GM21723 (cell line): ENCODE measurements at regions not wholly inside any gene's neighbourhood (a gene's known extent, or its start where the extent isn't known, plus 50 kb on each side); places are given as distances from the start of the nearest gene placed in this dataset.

ENCODE experiments used
- ATAC-seq: cut with Tn5 transposase; IDR thresholded peaks from one replicate; pipeline ENCODE4 v1.9.1; 2021; ENCODE audit warnings: mild to moderate bottlenecking, moderate library complexity; ENCODE audit not compliant: unreplicated experiment

DNA sequence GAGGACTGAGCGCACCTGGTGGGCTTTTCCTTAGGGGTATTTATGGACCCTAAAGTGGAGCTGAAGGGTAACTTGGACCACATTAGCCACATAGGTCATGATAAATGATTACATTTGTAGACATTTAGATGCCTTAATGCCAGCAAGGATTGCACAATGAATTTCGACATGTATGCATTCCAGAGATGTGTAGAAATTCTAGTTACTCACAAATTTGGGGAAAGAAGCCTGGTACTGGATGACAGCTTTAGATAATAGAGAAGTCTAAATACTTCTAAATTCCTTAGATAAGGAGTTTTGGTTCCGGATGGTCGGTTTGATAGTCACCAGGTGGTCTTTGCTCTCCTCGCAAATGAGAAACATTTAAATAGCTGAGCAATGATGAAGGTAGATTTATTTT, 609.5 kb upstream of the PRKX start:
- ATAC-seq, result no peak

DNA sequence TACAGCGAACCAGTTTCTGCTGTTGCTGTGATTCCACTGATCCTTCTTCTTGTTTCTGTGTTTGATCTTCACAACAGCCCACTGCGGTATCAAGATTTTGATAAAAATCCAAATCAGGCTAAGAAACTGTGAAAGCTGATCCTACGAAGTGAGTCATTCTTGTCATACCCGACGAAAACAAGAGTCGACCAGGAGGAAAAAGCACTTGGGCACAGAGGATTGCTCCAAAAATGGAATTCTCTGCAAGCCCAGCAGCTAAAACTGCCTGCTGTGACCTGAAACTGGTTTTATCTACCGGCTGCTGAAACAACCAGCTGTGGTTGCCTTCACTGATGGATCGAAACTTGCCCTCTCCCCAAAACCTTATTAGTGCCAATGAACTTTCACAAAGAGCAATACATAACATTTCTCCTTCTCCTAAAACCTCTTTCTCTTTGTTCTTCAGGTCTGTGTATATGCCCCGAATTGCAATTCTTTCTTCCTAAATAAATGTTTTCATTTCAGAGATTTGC, 607.0 kb upstream of the PRKX start:
- ATAC-seq, result no peak

DNA sequence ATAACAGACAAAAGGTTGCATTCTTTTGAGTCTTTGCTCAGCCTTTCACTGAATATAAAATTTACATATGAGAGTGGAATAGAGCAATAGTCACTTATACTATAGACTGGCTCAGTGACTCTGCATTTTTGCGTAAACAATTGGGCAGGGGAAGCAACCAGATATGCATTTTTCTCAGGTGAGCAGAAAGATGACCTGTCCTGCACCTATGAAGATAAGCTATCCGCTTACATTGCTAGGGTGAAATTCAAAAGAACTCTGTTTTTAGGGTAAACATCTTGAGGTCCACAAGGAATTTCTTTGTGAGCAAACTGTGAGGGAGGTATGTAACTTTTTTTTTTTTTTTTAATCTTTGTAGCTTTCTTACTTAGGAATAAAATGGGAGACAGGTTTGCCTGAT, 602.4 kb upstream of the PRKX start:
- ATAC-seq, result no peak

DNA sequence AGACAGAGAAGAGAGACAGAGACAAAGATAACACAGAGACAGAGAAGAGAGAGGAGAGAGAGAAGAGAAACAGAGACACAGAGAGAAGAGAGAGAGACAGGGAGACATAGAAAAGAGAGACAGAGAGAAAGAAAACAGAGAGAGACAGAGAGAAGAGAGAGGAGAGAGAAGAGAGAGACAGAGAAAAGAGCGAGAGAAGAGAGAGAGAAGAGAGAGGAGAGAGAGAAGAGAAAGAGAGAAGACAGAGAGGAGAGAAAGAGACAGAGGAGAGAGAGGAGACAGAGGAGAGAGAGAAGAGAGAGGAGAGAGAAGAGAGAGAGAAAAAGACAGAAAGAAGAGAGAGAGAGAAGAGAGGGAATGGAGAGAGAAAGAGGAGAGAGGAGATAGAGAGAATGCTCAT, 601.1 kb upstream of the PRKX start:
- no peak for ATAC-seq

DNA sequence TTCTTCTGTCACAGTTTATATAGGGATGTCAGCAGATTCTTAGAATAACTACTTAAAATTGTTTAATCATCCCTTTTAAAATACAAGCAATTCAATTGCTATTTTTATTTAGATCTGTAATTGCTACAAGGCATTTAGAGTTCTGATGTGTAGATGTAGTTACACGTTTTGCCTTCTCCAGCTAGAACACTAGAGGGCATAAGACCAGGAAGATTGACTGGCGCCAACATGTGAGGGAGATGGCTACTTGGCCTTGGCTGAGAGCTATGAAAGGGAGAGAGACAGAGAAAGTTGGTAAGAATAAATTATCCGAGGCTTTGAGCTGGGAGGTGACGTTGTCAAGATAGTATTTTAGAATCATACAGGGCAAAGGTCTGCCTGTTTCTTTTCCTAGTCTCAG, 563.7 kb upstream of the PRKX start:
- ATAC-seq, result no peak

DNA sequence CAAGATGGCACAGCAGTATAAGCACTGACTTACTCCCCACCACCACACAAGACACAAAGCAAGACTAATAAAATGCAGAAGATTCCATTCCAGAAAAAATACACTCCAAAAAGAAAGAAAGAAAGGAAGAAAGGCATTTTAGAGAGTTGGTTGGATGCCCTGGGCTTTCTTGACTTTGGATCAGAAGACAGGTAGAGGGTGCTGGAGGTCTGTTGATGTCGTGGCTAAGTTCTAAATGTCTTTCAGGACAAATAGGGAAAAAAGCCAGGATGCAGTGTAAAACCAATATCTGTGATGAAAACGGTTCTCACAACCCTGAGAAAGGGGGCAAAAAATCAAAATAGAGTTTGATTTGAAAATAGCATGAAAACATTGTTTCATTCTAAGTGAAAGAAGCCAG, 555.2 kb upstream of the PRKX start:
- no peak for ATAC-seq

DNA sequence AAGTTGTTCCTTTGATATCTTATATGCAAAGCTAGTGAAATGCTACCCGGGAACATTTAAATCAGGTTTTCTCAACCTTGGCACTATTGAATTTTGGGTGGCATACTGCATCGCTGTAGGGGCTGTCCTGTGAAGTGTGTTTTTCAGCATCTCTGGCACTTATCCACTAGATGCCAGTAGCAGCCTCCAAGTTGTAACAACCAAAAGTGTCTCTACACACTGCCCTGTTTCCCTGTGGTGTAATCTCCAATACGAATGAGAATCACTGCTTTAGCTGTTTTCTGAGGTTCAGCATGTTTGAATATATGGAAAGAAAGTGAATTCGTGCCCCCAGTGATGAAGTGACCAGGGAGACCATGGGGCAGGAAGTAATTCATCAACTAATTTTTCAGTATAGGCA, 551.6 kb upstream of the PRKX start:
- ATAC-seq, result no peak

DNA sequence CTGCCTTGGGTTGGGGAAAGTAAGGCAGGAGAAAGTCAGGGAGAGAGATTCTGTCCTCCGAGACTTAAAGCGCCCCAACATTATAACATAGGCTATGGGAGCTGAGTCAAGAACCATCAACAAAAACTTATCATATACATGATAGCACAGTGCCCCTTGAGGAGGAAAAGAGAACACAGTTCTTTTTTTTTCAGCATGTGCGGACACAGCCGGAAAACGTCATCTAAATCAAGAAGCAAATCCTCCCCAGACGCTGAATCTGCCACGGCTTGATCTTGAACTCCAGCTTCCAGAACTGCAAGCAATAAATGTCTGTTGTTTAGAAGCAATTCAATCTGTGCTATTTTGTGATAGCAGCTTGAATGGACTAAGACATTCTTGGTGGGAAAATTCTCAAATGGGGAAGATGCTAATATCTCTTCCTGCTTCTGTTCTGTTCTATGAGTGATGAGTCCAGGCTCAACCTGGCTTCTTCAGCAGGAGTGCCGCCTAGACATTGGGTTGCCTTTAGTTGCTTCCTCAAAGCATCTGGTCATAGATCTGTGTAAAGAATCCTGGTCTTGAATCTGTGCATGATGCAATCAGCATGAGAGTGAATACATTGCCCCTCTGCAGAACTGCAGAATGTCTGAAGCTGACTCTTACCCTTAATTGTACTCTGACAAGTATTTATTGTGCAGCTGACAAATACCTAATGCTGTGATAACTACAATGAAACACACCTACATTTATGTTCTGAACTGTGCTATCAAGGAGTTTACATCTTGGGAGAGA, 549.8 kb upstream of the PRKX start:
- no peak for ATAC-seq

DNA sequence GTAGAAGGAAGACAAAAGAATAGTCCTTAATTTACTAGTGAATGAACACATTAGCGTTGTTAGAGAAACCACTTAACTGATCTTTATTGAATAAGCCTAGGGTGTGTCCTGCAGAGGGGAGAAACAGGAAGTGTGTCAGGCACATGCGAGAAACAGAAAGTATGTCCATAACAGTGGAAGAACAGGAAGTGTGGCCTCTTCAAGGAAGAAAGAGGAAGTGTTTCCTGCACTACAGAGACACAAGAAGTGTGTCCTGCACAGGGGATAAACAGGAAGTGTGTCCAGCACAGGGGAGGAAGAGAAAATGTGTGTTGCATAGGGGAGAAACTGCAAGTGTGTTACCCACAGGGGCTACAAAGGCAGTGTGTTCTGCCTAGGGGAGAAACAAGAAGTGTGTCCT, 539.6 kb upstream of the PRKX start:
- no peak for ATAC-seq

DNA sequence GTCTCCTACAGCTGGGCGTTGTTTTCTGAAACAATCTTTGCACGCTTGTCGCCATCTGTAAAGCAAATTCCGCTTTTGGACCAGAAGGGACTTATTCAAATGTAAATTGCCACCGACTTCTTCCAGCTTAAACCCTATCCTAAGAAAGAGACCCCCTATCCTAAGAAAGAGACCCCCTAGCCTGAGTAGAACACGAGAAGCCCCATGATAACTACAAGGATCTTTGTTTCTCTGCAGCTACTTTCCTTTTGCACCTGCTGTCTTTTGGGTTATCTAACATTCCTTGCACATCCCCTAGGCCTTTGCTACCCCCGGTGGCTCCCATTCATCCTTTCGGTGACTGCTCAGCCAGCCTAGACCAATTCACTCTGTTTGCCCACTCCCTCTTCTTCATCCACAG, 536.0 kb upstream of the PRKX start:
- ATAC-seq, result no peak

DNA sequence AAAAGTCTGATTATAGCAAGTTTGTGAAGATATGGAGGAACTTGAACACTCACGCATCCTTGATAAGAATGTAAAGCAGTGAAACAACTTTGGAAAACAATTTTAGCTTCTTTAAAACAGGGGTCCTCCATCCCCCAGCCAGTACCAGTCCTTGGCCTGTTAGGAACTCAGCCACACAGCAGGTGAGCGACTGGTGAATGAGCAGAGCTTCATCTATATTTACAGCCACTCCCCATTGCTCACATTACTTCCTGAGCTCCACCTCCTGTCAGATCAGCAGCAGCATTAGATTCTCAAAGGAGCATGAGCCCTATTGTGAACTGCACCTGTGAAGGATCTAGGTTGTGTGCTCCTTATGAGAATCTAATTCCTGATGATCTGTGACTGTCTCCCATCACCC, 530.3 kb upstream of the PRKX start:
- ATAC-seq, result no peak

DNA sequence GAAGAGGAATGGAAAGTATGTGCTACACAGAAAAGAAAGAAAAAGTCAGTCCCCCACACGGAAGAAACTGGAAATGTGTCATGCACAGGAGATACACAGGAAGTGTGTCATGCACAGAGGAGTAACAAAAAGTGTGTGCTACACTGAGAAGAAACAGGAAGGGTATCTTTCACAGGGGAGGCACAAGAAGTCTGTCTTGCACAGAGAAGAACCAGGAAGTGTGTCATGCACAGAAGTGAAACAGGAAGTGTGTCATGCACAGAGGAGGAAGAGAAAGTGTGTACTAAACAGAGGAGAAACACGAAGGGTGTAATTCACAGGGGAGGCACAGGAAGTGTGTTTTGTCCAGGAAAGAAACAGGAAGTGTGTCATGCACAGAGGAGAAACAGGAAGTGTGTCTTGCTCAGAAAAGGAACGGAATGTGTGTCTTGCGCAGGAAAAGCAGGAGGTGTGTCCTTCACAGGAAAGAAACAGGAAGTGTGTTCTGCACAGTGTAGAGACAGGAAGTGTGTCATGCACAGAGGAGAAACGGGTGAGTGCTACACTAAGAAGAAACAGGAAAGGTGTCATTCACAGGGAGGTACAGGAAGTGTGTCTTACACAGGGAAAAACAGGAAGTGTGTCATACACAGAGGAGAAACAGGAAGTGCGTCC, 527.2 kb upstream of the PRKX start:
- no peak for ATAC-seq

DNA sequence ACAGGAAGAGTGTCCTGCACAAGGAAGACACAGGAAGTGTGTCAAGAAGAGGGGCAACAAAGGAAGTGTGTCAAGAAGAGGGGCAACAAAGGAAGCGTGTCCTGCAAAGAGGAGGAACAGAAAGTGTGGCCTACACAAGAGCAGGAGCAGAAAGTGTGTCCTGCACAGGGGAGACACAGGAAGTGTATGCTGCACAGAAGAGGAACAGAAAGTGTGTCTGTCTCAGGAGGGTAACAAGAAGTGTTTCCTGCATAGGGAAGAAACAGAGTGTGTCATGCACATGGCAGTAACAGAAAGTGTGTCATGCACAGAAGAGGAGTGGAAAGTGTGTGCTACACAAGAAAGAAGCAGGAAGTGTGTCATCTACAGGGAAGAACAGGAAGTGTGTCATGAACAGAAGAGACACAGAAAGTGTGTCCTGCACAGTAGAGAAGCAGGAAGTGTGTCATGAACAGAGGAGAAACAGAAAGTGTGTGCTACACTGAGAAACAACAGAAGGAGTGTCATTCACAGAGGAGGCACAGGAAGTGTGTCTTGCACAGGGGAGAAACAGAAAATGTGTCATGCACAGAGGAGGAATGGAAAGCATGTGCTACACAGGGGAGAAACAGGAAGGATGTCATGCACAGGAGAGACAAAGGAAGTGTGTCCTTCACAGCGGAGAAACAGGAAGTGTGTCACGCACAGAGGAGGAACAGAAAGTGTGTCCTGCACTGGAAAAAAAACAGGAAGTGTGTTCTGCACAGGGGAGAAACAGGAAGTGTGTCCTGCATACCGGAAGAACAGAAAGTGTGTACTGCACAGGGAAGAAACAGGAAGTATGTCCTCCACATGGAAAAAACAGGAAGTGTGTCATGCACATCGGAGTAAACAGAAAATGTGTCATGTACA, 526.4 kb upstream of the PRKX start:
- no peak for ATAC-seq

DNA sequence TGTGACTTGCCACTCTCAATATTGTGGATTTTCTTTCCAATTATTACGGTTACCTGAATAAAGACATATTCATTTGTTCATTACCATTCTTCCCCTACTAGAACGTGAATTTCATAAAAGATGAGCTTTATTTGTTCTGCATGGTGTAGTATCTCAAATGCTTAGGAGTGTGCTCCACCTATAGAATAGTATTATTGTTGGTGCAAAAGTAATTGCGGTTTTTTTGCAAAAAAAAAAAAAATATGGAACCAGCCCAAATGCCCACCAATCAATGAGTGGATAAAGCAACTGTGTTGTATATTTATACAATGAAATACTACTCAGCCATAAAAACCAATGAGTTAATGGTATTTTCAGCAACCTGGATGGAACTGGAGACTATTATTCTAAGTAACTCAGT, 525.5 kb upstream of the PRKX start:
- ATAC-seq, result no peak

DNA sequence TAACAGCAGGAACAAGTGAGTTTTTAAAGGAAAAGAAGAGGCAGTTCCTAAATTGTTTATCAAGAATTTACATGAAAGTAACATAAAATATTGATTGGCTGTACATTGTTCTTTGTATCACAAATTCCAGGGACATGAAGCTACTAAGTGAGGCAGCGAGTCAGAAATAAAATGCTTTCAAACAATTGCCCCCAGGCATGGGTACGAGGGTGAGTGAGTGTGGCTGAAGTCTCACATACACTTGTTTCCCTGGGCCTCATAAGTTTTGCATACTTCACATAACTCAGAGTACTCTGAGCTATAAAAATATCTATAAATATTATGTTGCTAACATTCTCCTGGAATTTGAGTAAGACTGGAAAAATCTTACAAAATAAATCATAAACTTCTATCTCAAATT, 511.6 kb upstream of the PRKX start:
- ATAC-seq, result no peak

DNA sequence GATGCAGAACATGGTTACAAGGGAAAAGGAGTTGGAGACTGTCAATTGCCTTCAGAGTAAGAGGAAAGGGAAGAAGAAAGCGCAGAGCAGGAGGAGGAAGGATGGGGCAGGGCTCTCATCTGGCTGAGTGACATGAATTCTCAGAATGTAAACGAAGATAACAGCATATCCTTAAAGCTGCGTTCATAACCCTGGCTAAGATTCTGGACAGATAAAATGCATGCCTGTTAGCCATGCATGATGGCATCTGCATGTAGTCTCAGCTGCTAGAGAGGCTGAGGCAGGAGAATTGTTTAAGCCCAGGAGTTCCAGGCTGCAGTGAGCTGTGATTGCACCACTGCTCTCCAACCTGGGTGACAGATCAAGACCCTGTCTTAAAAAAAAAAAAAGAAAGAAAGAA, 493.5 kb upstream of the PRKX start:
- ATAC-seq, result no peak

DNA sequence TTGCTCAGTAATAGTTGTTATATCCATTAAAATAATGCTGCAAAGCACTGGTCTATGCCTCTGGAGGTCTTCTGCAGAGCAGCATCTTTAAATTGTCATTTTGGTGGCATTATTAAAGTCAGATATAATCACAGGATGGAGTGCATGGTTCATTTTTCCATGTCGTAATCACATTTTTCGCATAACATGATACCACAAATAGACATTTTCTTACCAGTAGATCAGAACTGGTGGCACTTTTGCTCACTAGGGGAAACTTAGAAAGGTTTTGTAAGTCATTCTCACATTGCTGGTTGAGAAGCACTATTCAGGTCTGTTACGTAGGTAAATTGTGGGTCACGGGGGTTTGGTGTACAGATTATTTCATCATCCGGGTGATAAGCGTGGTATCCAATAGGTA, 484.5 kb upstream of the PRKX start:
- ATAC-seq, result no peak

DNA sequence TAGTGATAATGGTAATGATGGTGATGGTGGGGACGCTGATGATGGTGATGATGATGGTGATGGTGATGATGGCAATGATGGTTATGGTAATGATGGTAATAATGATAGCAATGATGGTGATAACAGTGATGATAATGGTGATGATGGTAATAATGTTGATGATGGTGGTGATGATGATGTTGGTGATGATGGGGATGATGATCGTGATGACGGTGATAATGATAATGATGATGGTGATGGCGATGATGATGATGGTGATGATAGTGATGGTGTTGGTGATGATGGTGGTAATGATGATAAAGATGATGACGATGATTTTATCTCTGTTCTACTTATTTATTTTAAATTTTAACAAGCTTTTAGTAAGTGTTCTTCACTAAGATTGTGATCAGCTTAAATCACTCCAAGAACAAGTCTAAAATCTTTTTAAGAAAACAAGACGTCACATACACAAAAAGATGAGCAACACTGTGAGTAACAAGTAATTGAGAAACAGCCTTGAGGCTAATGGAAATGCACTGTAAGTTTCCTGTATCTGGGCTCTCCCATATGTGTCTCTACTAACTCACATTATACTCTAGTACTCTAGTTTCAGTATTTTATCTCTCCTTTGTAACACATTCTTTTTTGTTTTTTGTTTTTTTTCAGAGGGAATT, 480.2 kb upstream of the PRKX start:
- no peak for ATAC-seq

DNA sequence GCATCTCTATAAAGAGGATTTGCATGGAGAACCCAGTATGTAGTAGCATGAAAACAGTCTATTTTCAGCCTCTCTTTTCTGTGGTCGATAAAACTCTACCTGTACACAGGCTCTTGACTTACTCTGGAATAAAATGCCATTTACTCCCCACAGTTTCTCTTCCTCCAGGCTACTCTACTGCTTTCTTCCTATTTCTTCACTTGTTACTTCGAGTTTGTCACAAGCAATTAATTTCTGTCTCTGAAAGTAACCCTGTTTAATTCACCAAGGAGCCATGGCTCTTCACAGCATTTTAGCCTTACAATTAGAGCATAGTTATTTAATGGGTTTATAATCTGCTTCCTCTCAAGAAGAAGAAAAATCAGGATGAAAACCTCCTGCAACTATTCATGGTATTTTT, 472.9 kb upstream of the PRKX start:
- ATAC-seq, result no peak

DNA sequence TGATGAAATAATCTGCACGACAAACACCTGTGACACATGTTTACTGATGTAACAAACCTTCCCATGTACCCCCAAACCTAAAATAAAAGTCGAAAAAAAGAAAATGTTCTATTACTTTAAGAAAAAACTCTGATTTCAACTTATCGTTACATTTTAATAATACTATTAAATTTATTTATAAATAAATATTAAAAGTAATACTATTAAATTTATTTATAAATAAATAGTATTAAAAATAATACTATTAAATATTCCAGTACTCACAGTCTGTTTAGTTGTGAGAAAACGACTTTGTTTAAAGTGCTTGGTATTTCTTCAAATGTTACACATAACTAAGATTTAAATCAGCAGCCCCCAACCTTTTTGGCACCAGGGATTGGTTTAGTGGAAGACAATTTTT, 471.6 kb upstream of the PRKX start:
- no peak for ATAC-seq

DNA sequence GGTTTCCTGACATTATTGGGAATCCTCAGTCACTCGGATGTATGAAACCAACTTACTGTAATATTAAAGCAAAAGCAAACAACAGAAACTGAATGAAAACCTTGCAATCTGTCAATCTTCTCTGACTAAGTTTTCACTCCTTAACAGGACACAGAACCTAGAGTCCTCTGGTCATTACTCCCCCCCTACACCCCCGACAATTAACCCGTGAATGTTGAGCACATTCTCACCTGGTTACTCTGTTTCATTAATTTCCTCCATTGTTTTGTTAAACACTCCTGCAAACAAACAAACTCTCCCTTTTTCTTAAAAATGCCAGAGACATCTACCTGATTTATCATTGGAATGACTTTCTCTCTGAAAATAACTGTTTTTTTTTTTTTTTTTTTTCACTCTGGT, 469.0 kb upstream of the PRKX start:
- ATAC-seq, result no peak
